ENCODE measurements at regions not wholly inside any gene's neighbourhood (a gene's known extent, or its start where the extent isn't known, plus 50 kb on each side); places are given as distances from the start of the nearest gene placed in this dataset.

DNA sequence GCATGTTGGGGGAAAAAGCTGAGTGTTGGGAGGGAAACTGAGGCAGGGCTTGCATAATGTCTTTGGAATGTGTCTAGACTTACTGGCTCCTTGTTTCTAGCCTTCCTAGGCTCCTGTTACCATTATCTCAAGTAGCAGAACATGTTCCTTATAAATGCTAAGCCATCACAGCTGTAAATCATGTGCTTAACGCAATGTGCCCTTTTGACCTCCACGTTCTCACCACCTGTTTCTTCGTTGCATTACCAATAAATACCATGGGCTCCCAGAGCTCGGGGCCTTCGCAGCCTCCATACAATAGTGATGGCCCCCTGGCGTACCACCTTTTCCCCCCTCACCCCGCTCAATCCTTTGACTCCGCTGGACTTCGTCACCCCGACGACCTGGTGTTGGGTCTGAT is 54.0 kb upstream of the CWC22 start:
- DNase-seq (ENCODE audit: low read depth in 3 of 3), result no peak

DNA sequence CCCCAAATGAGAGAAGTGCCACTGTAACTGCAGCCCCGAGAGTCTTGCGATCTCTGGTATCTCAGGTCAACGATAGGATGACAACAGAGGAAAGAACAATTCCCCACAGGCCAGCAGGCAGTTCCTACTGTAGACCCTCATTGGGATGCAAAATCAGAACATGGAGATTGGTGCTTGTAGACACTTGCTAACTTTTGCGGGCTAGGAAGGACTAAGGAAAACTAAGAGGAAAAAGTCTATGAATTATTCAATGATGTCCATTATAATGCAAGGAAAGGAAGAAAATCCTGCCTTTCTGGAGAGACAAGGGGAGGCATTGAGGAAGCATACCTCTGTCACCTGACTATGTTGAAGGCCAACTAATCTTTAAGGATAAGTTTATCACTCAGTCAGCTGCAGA is 51.9 kb upstream of the CWC22 start:
- DNase-seq (ENCODE audit: low read depth in 3 of 3), result no peak

DNA sequence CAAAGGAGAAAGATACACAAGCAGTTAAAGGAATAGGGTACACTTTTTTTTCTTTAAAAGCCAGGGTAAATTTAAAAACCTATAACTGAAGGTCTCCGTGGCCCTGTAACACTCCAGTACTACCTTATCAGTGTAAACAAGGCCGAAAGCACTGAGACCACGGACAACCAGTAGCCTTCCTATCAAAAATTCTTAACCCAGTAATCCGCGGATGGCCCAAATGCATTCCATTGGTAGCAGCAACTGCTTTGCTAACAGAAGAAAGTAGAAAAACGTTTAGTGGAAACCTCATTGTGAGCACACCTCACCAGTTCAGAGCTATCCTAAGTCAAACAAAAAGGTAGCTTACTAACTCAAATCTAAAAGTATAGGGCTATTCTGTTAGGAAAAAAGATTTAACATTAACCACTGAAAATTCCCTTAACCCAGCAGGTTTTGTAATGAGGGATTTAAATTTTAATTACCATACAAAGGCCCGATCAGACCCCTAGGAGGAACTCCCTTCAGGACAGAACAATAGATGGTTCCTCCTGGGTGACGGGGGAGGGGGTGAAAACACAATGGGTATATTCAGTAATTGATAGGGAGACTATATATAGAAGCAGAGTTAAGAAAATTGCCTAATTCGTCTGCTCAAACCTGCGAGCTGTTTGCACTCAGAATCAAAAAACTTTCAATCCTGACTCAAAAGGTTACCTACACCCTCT is 50.8 kb upstream of the CWC22 start:
- no peak for DNase-seq (ENCODE audit: low read depth in 3 of 3)

Data from stimulated activated CD4-positive, alpha-beta T cell treated with anti-CD3 and anti-CD28 coated beads, TNF-alpha, amount 100 ng/mL, for 48 hours (primary cell).